Muscle layer of colon (tissue), 2 donors: ENCODE measurements at regions not wholly inside any gene's neighbourhood (a gene's known extent, or its start where the extent isn't known, plus 50 kb on each side); places are given as distances from the start of the nearest gene placed in this dataset.

ENCODE experiments used
- H3K27ac ChIP-seq: one replicate; pipeline ENCODE4 v1.7.0; 2013; ENCODE audit warnings: low read depth, mild to moderate bottlenecking, low read length, moderate library complexity
- H3K27me3 ChIP-seq, 2 donors: one replicate each; pipeline ENCODE4 v1.7.0; 2013; ENCODE audit warnings: low read length in 2 of 2, mild to moderate bottlenecking in 2 of 2; ENCODE audit not compliant: insufficient read depth in 2 of 2, control insufficient read depth in 1 of 2
- H3K36me3 ChIP-seq: one replicate; pipeline ENCODE4 v1.7.0; 2013; ENCODE audit warnings: mild to moderate bottlenecking, low read length; ENCODE audit not compliant: insufficient read depth
- H3K4me1 ChIP-seq: one replicate; pipeline ENCODE4 v1.7.0; 2013; ENCODE audit warnings: mild to moderate bottlenecking, low read length; ENCODE audit not compliant: insufficient read depth
- H3K4me3 ChIP-seq, 2 donors: one replicate each; pipeline ENCODE4 v1.7.0; 2013; ENCODE audit warnings: low read length in 2 of 2, low read depth in 1 of 2, mild to moderate bottlenecking in 1 of 2, moderate library complexity in 1 of 2
- H3K9ac ChIP-seq: one replicate; pipeline ENCODE4 v1.7.0; 2013; ENCODE audit warnings: low read length
- H3K9me3 ChIP-seq: one replicate; pipeline ENCODE4 v1.7.0; 2013; ENCODE audit warnings: mild to moderate bottlenecking, low read length
- donor health status: abdominal sarcoma.
- donor health status: Adenocarcinoma of cecum.

DNA sequence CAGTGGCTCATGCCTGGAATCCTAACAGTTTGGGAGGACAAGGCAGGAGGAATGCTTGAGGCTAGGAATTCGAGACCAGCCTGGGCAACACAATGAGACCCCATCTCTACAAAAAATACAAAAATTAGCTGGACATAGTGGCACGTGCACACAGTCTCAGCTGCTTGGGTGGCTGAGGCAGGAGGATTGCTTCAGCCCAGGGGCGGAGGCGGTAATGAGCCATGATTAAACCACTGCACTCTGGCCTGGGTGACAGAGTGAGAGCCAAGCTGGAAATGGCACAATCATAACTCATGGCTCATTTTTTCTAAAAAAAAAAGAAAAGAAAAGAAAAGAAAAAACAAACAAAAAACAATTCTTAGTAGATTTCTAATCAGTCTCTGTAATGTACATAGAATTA, 446.2 kb downstream of the ELAVL2 start:
- Histone ChIP-seq H3K27ac (no peak overlapping the region), H3K4me3 (no peak overlapping the region), H3K9ac (no peak overlapping the region), H3K4me1 (no peaks in the 10 kb centered on the region), H3K36me3 (no peaks in the 10 kb centered on the region), H3K9me3 (no peaks in the 10 kb centered on the region), H3K27me3 (no peaks in the 10 kb centered on the region)

DNA sequence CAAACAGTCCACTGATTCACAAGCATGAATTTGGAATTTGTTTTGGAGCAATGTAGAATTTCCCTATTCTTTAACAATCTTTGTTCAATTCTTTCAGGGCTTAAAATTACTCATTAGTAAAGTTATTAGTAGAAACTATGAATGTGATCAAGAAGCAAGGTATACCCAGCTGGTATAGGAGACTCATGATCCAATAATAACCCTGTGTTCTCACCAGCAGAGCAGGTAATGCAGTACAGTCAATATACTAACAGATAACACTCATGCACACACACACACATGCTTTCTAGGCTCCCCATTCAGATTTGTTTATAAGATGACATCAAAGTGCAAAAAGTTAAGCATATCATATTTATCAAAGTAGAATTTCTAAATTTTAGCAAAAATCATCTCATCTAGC, 445.2 kb downstream of the ELAVL2 start:
- Histone ChIP-seq H3K9ac (no peak overlapping the region), H3K9me3 (no peaks in the 10 kb centered on the region), H3K4me3 (no peak overlapping the region), H3K36me3 (no peaks in the 10 kb centered on the region), H3K27ac (no peak overlapping the region), H3K27me3 (no peaks in the 10 kb centered on the region), H3K4me1 (no peaks in the 10 kb centered on the region)

GRCh38 chr9:23382418-23382817, 443.6 kb downstream of the ELAVL2 start:
- H3K27ac ChIP-seq, result no peak overlapping the region
- H3K9ac ChIP-seq, result no peak overlapping the region
- no peaks in the 10 kb centered on the region for H3K4me1 ChIP-seq
- no peak overlapping the region for H3K4me3 ChIP-seq
- H3K36me3 ChIP-seq, result no peaks in the 10 kb centered on the region
- no peaks in the 10 kb centered on the region for H3K9me3 ChIP-seq
- no peaks in the 10 kb centered on the region for H3K27me3 ChIP-seq

DNA sequence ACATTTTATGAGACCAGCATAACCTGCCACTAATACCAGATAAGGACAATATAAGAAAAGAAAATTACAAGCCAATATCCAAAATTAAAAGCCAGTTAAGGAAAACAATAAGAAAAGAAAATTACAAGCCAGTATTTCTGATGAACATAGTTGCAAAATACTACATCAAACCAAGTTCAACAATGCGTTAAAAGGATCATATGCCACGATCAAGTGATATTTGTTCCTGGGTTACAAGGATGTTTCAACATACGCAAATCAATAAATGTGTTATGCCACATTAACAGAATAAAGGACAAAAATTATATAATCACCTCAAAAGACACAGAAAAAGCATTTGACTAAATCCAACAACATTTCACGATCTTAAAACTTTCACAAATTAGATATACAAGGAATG, 431.9 kb downstream of the ELAVL2 start:
- no peak overlapping the region for H3K4me3 ChIP-seq
- no peaks in the 10 kb centered on the region for H3K4me1 ChIP-seq
- H3K27me3 ChIP-seq, result no peaks in the 10 kb centered on the region
- no peak overlapping the region for H3K9ac ChIP-seq
- no peaks in the 10 kb centered on the region for H3K9me3 ChIP-seq
- H3K27ac ChIP-seq, result no peak overlapping the region
- H3K36me3 ChIP-seq, result no peaks in the 10 kb centered on the region

DNA sequence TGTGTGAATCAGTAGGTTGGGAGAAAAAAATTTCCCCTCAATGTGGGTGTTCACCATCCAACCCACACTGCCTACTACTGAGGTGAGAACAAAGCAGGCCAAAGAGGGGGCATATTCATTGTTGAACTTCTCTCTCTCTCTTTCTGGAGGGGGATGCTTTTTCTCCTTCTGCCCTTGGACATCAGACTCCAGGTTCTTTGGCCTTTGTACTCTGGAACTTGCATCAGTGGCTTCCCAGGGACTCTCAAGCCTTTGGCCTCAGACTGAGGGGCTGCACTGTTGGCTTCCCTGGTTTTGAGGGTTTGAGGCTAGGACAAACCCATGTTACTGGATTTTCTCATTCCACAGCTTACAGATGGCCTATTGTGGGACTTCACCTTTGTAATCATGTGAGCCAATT, 417.2 kb downstream of the ELAVL2 start:
- Histone ChIP-seq H3K9ac (no peak overlapping the region), H3K9me3 (no peaks in the 10 kb centered on the region), H3K4me1 (no peaks in the 10 kb centered on the region), H3K36me3 (no peaks in the 10 kb centered on the region), H3K27ac (no peak overlapping the region), H3K4me3 (no peak overlapping the region), H3K27me3 (no peaks in the 10 kb centered on the region)

DNA sequence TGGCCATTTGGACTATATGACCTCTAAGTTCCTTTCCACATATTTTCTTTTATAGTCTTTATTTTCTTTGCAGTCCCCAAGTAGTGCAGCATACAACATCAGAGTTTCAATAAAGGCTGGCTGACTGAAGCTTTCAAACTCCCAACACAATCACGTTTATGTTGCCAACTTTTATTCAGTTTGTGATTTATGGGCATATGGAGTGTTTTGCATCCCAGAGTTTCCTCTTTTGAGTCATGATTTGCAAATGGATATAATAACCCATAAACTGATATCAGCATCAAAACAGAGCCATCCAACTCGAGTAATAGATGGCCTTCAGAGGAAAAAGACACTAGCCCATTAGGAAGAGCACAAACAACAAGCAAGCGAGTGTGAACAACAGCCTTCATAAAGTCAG, 414.0 kb downstream of the ELAVL2 start:
- H3K9ac ChIP-seq, result no peak overlapping the region
- no peak overlapping the region for H3K27ac ChIP-seq
- no peaks in the 10 kb centered on the region for H3K27me3 ChIP-seq
- H3K9me3 ChIP-seq, result no peaks in the 10 kb centered on the region
- H3K36me3 ChIP-seq, result no peaks in the 10 kb centered on the region
- no peaks in the 10 kb centered on the region for H3K4me1 ChIP-seq
- no peak overlapping the region for H3K4me3 ChIP-seq

DNA sequence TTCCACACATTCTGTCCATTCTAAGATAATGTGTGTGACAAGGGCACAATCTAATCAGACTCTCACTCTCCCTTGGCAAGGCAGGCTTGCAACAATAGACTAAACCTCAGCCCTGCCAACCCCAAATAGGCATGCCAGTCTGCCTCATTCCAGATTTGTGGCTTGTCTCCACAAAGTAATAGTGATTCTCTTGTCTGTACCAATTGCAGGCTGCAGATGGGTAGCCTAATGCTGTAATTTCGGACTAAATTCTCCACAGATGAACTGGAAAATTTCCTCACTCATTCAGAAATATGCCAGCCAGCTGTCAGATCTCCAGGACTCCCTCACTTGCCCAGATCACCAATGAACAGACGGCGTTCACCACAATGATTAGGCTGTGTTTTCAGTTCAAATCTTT, 413.6 kb downstream of the ELAVL2 start:
- H3K9me3 ChIP-seq, result no peaks in the 10 kb centered on the region
- no peaks in the 10 kb centered on the region for H3K4me1 ChIP-seq
- H3K36me3 ChIP-seq, result no peaks in the 10 kb centered on the region
- no peak overlapping the region for H3K9ac ChIP-seq
- H3K4me3 ChIP-seq, result no peak overlapping the region
- no peak overlapping the region for H3K27ac ChIP-seq
- H3K27me3 ChIP-seq, result no peaks in the 10 kb centered on the region

- Histone ChIP-seq H3K27ac (no peak overlapping the region), H3K36me3 (no peaks in the 10 kb centered on the region), H3K4me1 (no peaks in the 10 kb centered on the region), H3K27me3 (no peaks in the 10 kb centered on the region), H3K9me3 (no peaks in the 10 kb centered on the region), H3K4me3 (no peak overlapping the region), H3K9ac (no peak overlapping the region)
Measured at GRCh38 chr9:23413541-23413940, 412.5 kb downstream of the ELAVL2 start.

GRCh38 chr9:23423999-23424398, 402.0 kb downstream of the ELAVL2 start:
- Histone ChIP-seq H3K4me3 (no peak overlapping the region), H3K36me3 (no peaks in the 10 kb centered on the region), H3K9me3 (no peaks in the 10 kb centered on the region), H3K27ac (no peak overlapping the region), H3K27me3 (no peaks in the 10 kb centered on the region), H3K4me1 (no peaks in the 10 kb centered on the region), H3K9ac (no peak overlapping the region)

DNA sequence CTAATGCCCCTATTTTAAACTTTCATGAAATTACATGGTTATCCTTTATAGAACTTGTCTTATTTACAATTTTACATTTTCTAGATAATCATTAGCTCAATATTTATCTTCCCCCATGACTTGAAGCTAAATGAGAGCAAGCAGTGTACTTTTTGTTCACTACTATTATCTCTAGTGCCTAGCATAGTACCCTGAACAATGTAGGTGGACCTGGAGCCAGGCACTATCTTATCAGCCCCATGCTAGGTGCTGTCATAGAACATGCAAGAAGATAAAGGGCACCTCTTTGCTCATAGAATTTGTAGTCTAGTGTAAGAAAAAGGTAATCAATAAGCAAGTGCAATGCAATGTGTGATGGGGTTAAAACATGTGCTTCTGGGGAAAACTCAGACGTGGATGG, 399.9 kb downstream of the ELAVL2 start:
- no peaks in the 10 kb centered on the region for H3K36me3 ChIP-seq
- H3K9ac ChIP-seq, result no peak overlapping the region
- H3K4me3 ChIP-seq, result no peak overlapping the region
- no peaks in the 10 kb centered on the region for H3K9me3 ChIP-seq
- H3K27me3 ChIP-seq, result no peaks in the 10 kb centered on the region
- no peaks in the 10 kb centered on the region for H3K4me1 ChIP-seq
- no peak overlapping the region for H3K27ac ChIP-seq

DNA sequence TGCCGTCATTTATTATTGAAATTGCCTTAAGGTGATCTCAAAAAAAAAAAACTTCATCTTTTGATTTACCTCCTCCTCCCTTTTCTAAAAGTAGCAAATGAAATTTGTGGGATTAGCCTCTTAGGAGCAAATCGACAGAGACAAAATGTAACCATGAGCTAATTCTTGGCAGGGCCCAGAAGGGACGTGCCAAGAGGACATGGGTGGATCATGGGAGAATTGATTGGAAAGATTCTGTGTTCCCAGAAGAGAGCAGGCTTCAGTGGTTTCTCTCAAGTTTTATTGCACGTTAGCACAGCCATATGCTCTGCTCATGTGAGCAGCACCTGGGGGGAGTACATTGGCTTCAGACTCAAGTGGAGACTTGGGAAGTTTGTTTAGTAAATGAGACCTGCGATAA, 394.6 kb downstream of the ELAVL2 start:
- Histone ChIP-seq H3K9me3 (no peaks in the 10 kb centered on the region), H3K27ac (no peak overlapping the region), H3K9ac (no peak overlapping the region), H3K4me1 (no peaks in the 10 kb centered on the region), H3K36me3 (no peaks in the 10 kb centered on the region), H3K27me3 (no peaks in the 10 kb centered on the region), H3K4me3 (no peak overlapping the region)

GRCh38 chr9:23434654-23435053, 391.4 kb downstream of the ELAVL2 start:
- H3K4me1 ChIP-seq, result no peaks in the 10 kb centered on the region
- no peaks in the 10 kb centered on the region for H3K27me3 ChIP-seq
- no peaks in the 10 kb centered on the region for H3K9me3 ChIP-seq
- H3K9ac ChIP-seq, result no peak overlapping the region
- H3K27ac ChIP-seq, result no peak overlapping the region
- H3K36me3 ChIP-seq, result no peaks in the 10 kb centered on the region
- H3K4me3 ChIP-seq, result no peak overlapping the region
